ENCODE measurements at regions not wholly inside any gene's neighbourhood (a gene's known extent, or its start where the extent isn't known, plus 50 kb on each side); places are given as distances from the start of the nearest gene placed in this dataset.
"Not testable (repeated sequence)": the region's sequence is repeated elsewhere in the genome, so short reads cannot be mapped to it uniquely, and the experiment has no call there.

DNA sequence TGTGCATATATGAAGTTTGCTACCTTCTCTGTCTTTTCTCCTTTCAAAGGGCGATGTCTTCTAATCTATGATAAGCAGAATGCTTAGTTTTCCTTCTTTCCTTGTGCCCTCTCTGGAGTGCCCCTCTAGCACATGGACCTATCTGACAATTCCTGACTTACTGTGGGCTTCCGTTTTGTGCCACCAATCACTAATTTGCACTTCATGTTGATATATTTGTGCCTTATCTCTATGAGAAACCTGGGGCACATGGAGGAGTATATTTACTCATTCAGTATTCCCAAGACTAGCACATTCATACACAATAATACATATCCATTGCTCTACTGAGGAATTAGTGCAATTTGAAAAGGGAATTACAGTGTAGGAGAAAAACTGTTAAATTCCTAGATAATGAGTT is 197.7 kb downstream of the CTH start:
- no peak overlapping the region for H3K4me2 ChIP-seq
- no peaks in the 10 kb centered on the region for H3K9me3 ChIP-seq (ENCODE audit: low read depth)
- no peak for DNase-seq (ENCODE audit: low spot score)
- no peak overlapping the region for H3K9ac ChIP-seq
- Mint-ChIP-seq H3K27me3 (ENCODE audit: insufficient read depth, low read depth) (no peaks in the 10 kb centered on the region), H3K4me3 (no peak overlapping the region), H3K9me3 (no peaks in the 10 kb centered on the region), H3K4me1 (no peaks in the 10 kb centered on the region), H3K36me3 (no peaks in the 10 kb centered on the region), H3K27ac (no peak overlapping the region)
- H3K4me3 ChIP-seq: no peak overlapping the region
- H2AFZ ChIP-seq (replicated peaks): no peak overlapping the region
- no peaks in the 10 kb centered on the region for H4K20me1 ChIP-seq (ENCODE audit: low read depth)
- no peaks in the 10 kb centered on the region for H3F3A ChIP-seq (ENCODE audit: low read depth)
- no peak overlapping the region for H3K27ac ChIP-seq
- no peaks in the 10 kb centered on the region for H3K36me3 ChIP-seq
- H3K4me1 ChIP-seq: no peaks in the 10 kb centered on the region
- no peaks in the 10 kb centered on the region for H3K79me2 ChIP-seq (ENCODE audit: low read depth)
- TF ChIP-seq EZH2phosphoT487 (IDR thresholded peaks at IDR 0.05): no peak
- TF ChIP-seq EZH2 (IDR thresholded peaks at IDR 0.05): no peak
- TF ChIP-seq, protein P1, sequence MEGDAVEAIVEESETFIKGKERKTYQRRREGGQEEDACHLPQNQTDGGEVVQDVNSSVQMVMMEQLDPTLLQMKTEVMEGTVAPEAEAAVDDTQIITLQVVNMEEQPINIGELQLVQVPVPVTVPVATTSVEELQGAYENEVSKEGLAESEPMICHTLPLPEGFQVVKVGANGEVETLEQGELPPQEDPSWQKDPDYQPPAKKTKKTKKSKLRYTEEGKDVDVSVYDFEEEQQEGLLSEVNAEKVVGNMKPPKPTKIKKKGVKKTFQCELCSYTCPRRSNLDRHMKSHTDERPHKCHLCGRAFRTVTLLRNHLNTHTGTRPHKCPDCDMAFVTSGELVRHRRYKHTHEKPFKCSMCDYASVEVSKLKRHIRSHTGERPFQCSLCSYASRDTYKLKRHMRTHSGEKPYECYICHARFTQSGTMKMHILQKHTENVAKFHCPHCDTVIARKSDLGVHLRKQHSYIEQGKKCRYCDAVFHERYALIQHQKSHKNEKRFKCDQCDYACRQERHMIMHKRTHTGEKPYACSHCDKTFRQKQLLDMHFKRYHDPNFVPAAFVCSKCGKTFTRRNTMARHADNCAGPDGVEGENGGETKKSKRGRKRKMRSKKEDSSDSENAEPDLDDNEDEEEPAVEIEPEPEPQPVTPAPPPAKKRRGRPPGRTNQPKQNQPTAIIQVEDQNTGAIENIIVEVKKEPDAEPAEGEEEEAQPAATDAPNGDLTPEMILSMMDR (IDR thresholded peaks at IDR 0.05): no peak
- no peaks in the 10 kb centered on the region for H3K27me3 ChIP-seq

DNA sequence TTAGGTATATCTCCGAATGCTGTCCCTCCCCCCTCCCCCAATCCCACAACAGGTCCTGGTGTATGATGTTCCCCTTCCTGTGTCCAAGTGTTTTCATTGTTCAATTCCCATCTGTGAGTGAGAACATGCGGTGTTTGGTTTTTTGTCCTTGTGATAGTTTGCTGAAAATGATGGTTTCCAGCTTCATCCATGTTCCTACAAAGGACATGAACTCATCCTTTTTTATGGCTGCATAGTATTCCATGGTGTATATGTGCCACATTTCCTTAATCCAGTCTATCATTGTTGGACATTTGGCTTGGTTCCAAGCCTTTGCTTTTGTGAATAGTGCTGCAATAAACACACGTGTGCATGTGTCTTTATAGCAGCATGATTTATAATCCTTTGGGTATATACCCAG is 199.1 kb downstream of the CTH start:
- H3K9me3 Mint-ChIP-seq; H3K27ac ChIP-seq; H3K79me2 ChIP-seq (ENCODE audit: low read depth); H3K36me3 Mint-ChIP-seq; H3K4me1 Mint-ChIP-seq; H3K4me2 ChIP-seq; H3K27me3 Mint-ChIP-seq (ENCODE audit: insufficient read depth, low read depth); H3K36me3 ChIP-seq; H3K9ac ChIP-seq; H3K4me3 ChIP-seq; H3K27me3 ChIP-seq; H3K4me1 ChIP-seq; H3K4me3 Mint-ChIP-seq; H3F3A ChIP-seq (ENCODE audit: low read depth); H3K27ac Mint-ChIP-seq; H2AFZ ChIP-seq (replicated peaks); H4K20me1 ChIP-seq (ENCODE audit: low read depth); H3K9me3 ChIP-seq (ENCODE audit: low read depth); DNase-seq (ENCODE audit: low spot score): not testable (repeated sequence)

DNA sequence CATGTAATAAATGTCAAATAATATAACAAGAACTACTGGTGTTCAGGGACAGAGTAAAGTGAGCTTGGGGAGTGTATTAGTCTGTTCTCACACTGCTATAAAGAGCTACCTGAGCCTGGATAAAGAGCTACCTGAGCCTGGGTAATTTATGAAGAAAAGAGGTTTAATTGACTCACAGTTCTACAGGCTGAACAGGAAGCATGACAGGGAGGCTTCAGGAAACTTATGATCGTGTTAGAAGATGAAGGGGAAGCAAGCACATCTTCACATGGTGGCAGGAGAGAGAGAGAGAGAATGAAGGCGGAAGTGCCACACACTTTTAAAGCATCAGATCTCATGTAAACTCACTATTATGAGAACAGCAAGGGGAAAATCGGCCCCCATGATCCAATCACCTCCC is 205.9 kb downstream of the CTH start:
- TF ChIP-seq EZH2phosphoT487 (IDR thresholded peaks at IDR 0.05): no peak
- TF ChIP-seq, protein P1 (IDR thresholded peaks at IDR 0.05): no peak
- no peak for TF ChIP-seq EZH2 (IDR thresholded peaks at IDR 0.05)
- no peaks in the 10 kb centered on the region for H3K9me3 ChIP-seq (ENCODE audit: low read depth)

DNA sequence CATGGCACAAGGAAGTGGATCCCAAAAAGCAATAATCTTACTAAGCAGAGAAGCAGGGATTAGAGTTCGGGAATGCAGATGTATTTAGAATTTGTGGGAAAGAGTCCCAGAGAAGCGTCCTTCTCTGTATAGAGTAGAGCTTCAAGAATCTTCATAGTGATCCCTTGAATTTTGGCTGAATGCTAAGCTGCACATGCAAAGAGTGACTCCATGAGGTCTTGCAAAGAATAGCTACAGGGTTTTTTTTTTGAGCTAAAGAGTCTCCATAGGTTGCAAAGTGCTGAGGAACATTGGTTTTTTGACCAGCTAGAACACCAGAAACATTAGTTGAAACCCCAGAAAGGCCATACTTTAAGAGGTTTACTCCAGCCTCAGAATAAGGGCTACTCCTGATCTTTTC is 206.7 kb downstream of the CTH start:
- Histone ChIP-seq H3K27me3 (no peaks in the 10 kb centered on the region), H3K36me3 (no peaks in the 10 kb centered on the region), H4K20me1 (ENCODE audit: low read depth) (no peaks in the 10 kb centered on the region), H3K79me2 (ENCODE audit: low read depth) (no peaks in the 10 kb centered on the region), H3K27ac (no peak overlapping the region), H2AFZ (replicated peaks) (no peak overlapping the region), H3K9ac (no peak overlapping the region), H3K9me3 (ENCODE audit: low read depth) (no peaks in the 10 kb centered on the region), H3K4me3 (no peak overlapping the region), H3F3A (ENCODE audit: low read depth) (no peaks in the 10 kb centered on the region), H3K4me1 (no peaks in the 10 kb centered on the region), H3K4me2 (no peak overlapping the region)
- Mint-ChIP-seq H3K27me3 (ENCODE audit: insufficient read depth, low read depth) (peaks cover 2% of the 10 kb centered on the region), H3K36me3 (no peaks in the 10 kb centered on the region), H3K9me3 (no peaks in the 10 kb centered on the region), H3K4me3 (no peak overlapping the region), H3K27ac (no peak overlapping the region), H3K4me1 (no peaks in the 10 kb centered on the region)
- TF ChIP-seq EZH2 (IDR thresholded peaks at IDR 0.05) (no peak), EZH2phosphoT487 (IDR thresholded peaks at IDR 0.05) (no peak)
- TF ChIP-seq, protein P1 (IDR thresholded peaks at IDR 0.05): peak; percentile 26
- peak; percentile 18 for DNase-seq (ENCODE audit: low spot score)

More for the DNA sequence above, 205.9 kb downstream of the CTH start:
- H3K9ac ChIP-seq: no peak overlapping the region
- Mint-ChIP-seq H3K4me1 (no peaks in the 10 kb centered on the region), H3K27me3 (ENCODE audit: insufficient read depth, low read depth) (peaks cover 2% of the 10 kb centered on the region), H3K27ac (no peak overlapping the region), H3K9me3 (no peaks in the 10 kb centered on the region), H3K4me3 (no peak overlapping the region), H3K36me3 (no peaks in the 10 kb centered on the region)
- no peaks in the 10 kb centered on the region for H3K36me3 ChIP-seq
- no peak overlapping the region for H3K27ac ChIP-seq
- no peaks in the 10 kb centered on the region for H3K4me1 ChIP-seq
- no peaks in the 10 kb centered on the region for H3F3A ChIP-seq (ENCODE audit: low read depth)
- H3K79me2 ChIP-seq (ENCODE audit: low read depth): no peaks in the 10 kb centered on the region
- no peak overlapping the region for H3K4me2 ChIP-seq
- no peaks in the 10 kb centered on the region for H4K20me1 ChIP-seq (ENCODE audit: low read depth)
- no peak for DNase-seq (ENCODE audit: low spot score)
- no peak overlapping the region for H3K4me3 ChIP-seq
- H3K27me3 ChIP-seq: no peaks in the 10 kb centered on the region
- no peak overlapping the region for H2AFZ ChIP-seq (replicated peaks)
